A204.1 (cell line): ENCODE measurements at regions not wholly inside any gene's neighbourhood (a gene's known extent, or its start where the extent isn't known, plus 50 kb on each side); places are given as distances from the start of the nearest gene placed in this dataset.
"Not testable (repeated sequence)": the region's sequence is repeated elsewhere in the genome, so short reads cannot be mapped to it uniquely, and the experiment has no call there.

Source experiments
- FAIRE-seq: peaks from 2 replicates; lab custom pipeline; 2012; peaks lifted over from hg19 to GRCh38; lab: Jason Lieb, UNC

DNA sequence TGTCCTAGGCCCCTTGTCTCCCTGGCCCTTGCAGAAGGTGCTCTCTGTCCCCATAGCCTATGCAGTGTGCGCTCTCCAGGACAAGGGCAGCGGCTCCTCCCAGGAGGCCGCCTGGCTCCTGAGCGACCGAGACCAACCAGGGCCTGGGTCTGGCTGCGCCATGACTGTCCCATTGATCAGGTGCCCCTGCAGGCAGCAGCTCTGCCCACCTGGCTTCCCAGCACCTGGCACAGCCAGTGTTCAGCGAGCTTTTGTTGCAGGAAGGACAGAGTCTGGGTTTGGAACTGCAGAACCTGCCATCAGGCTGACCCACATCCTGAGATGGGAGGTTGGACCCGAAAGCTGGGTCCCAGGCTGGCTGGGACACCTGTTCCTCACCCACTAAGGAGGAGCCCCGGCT, 1001.1 kb downstream of the BRD1 start:
- FAIRE-seq = no peak

DNA sequence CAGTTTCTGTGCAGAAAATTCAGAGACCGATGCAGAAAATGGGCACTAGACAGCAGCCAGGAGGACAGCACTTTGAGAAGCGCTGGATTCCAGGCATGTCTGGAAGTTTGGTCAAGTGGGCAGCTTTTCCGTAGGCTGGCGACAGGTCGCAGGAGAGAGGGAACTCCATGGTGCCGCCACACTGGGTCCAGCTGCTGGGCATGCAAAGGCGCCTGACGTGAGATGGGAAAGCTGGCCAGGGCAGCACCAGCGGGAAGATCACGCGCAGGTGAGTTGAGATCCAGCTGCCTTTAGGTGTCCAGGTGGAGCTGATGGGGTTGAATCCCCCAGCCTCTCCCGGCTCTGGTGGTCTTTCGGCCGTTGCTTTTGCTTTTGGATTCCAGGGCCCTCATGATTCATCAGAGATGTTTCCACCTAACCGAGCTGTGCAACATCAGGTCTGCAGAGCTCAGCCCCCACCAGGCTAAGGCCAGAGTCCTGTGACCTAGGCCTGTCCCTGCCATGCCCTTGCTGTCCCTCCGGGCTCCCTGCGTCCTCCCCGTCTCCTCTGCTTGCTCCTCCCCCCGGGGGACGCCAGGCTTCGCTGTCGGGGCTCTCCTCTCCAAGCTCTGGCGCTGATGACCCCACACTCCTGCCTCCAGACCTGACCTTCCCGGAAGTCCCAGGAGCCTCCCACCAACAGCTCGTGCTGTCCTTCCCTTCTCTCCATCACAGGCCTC, 1001.7 kb downstream of the BRD1 start:
- FAIRE-seq = no peak

DNA sequence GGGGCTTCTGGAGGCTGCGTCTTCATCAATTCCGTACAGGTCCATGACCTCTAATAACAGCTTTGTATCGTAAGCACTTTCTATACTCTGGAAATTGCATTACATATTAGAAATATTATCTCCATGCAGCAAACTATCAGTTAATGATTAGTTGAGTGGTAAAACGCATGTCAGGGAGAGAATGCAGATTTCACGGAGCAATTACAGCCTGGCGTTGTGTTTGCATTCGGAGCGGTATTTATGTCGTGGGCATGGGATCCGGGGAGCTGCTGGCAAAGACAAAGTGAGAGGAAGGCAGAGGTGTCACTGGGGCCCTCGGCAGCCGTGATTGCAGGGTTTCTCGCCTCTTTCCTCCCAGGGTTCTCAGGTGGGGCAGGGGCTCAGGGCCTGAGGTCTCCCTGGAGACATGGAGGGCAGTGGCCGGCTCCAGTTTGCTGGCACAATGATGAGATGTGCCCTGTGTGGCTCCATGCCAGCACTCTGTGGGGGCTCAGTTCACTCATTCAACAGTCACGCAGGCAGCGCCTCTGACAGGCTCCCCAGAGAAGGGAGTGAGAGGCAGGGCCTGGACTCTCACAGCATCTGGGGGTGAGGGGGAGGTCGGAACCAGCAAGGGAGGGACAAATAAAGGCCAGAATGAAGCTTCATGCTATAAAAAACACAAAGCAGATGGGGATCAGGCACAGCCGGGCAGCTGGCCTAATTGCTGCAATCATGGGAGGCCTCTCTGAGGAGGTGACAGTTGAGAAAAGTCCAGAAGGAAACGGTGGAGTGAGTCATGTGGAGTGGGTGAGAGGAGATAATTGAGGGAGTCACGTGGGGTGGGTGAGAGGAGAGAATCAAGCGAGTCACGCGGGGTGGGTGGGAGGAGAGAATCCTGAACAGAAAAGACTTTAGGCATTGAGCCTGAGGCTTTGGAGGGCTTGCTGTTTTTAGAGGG, 1002.7 kb downstream of the BRD1 start:
- FAIRE-seq = no peak

DNA sequence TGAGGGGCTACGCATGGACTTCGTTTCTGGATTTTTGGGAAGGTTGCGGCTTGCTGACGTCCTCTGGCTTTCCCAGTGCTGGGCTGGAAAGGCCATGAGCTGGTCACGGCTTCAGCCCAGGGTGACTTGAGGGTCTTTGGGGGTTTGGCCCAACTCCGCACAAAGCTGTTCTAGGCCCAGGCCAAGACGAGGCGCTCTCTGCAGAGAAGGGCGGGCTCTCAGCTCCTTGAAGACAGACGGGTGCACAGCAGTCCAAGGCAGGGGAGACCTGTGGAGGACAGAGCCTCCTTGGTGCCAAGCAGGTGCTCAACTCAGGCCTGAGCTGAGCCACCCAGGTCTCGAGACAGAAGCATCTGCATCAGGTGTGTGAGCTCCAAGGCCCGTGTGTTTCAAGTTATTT, 1003.7 kb downstream of the BRD1 start:
- no peak for FAIRE-seq

DNA sequence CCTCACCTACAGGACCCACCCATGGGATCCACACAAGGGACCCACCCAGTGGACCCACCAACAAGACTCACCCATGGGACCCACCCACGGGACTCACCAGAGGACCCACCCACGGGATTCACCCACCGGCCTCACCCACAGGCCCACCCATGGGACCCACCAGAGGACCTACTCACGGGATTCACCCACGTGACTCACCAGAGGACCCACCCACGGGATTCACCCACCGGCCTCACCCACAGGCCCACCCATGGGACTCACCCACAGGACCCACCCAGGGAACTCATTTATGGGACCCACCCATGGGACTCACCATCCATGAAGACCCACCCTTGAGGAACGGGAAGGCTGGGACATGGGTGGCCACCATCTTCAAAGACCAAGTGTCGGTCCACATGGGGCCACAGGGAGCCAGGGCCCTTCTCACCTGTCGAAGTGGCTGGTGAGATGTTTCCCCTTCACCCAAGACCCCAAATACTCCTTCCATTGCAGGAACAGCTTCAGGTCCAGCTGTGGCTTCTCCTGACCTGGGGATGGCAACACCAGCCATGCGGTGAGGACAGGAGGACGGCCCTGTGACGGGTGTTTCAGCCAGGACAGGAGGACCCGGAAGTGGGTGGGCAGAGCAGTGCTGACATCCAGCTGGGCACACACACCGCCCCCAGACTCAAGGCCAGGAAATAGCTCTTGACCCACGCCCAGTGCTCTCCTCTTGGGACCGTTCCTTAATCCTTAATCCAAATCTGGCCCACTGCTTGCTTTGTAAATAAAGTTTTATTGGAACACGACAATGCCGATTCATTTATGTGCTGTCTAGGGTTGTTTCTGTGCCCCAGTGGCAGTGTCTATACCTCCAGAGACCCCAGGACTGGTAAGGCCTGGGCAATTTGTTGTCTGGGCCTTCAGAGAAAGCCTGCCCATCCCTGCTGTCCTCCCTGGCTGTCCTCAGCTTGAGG, 1005.1 kb downstream of the BRD1 start:
- FAIRE-seq = no peak

DNA sequence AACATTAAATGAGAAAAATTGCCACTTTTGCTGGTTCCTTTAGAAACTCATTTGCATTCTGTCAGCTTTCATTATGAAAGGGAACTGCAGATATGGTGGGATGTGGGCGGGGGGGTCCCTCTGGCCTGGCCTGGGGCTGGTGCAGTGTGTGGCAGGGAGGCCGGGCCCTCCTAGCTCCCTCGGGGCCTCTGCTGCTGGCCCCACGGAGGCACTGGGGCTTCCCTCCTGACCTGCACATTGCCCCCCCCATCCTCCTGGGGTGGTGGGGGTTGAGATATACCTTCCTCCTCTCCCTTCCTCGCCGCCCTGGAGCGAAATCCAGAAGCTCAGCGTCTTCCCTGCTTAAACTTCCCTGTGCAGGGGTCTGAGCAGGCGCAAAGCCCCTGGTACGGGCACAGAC, 1005.9 kb downstream of the BRD1 start:
- FAIRE-seq = no peak

DNA sequence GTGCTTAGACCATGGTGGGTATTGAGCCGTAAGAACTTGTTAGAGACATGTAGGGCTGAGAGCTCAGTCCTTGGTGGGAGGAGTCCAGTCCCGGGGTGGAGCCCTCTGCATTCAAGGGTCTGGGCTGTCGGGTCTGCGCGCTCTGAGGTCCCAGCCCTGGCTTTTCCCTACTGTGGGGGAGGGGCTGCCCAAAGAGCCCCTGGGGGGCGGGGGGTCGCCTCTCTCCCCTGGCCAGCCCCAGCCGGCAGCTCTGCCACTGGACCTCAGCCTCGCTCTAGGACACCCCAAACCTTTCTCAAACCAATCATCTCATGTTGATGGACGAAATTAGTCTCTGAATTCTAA, 1006.4 kb downstream of the BRD1 start:
- FAIRE-seq = no peak

DNA sequence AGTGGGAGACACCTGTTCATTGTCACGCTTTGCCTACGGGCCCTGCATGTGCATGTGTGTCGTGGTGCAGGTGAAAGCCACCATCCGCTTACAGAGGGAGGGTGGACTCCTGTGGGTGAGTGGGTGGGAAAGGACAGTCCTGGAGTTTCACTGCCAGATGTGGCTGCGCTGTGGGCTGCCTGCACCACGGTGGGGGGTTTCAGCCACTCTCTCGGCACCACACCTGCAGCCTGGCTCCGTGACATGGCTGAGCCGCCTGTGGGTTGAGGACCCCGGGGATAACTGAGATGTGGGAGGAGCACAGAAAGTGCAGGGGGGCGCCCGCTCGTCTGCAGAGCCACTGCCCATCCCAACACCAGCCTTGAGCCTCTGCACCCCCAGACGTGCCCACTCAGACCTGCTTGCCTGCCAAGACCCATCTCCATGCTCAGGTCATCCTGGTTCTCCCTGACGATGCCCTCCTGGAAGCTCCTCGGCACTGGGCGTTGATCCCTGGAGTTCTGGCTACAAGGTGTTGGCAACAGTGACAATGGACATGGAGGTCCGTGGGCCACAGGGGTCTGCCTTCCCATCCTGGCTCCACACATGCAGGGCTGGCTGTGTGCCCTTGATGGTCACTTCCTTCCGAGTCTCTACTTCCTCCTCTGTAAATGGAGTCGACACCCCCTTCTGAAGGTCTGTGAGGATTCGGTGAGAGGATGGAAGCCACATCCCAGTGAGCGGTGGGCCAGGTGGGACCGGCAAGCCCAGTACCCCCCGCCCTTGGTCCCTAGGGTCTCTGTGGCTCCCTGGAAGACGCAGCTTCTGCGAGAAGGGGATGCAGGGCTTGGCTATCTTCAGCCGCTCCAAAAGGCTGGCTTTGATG, 1007.0 kb downstream of the BRD1 start:
- no peak for FAIRE-seq

DNA sequence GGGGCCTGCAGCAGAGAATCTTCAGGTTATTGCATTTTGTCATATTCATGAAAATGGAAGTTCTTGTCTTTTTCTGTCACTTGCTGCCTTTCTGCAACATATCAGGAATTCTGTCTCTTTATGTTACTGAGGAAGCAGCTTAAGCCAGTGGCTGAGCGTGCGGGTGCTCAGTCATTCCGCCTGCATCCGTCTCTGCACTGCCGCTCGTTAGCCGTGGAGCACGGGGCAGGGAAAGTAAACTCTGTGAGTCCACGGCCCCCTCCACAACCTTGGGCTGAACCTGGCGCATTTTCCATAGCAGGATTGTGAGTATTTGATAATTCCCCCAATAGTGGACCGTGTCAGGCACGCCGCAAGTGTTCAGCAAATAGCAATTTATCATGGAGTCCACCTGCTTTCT, 1007.7 kb downstream of the BRD1 start:
- FAIRE-seq = no peak

DNA sequence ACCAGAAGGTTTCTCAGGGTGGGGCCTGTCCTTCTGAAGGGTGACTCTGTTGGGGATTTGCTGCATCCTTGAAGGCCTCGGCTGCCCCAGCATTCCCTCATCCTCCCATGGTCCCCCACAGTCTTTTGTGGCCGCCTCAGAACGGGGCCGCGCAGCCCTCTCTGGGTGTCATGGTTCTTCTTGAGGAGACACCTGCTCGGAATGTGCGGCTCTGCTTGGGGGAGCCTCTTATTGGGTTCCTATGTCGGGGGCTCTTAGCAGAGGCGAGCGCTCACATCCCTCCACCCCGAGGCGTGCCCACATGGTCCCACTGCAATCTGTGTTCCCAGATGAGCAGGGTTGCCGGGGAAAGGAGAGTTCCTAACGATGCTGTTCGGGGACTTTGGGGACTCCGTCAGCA, 1008.4 kb downstream of the BRD1 start:
- FAIRE-seq = no peak

DNA sequence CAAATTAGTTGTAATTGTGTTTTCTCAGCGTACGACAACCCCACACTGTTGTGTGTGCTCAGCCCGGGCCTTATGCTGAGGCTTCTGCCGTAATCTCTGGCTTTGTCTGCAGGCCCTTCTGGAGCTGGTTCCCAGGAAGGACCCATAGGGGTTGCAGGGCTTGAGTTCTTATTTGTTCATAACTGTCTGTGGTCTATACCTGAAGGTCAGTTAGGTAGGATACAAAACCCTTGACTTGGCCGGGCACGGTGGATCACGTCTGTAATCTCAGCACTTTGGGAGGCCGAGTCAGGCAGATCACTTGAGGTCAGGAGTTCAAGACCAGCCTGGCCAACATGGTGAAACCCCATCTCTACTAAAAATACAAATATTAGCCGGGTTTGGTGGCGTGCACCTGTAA, 1010.2 kb downstream of the BRD1 start:
- FAIRE-seq = not testable (repeated sequence)

DNA sequence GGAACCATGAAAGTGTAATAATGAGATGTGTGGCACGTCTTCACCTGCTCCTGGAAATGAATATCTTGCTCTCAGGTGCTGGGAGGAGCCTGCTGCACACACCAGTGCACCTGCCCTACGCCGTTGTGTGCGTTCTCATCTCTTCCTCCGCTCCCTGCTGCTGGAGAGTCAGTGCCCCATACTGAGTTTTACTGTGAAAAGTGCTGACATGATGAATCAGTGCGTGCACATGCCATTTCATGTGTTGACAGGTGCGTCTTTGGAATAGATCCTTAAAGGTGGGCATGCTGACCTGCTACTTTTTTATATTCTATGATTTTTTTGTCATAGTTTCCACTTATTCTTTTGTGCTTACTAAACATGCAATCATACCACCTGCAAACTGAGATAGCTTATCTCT, 1015.8 kb downstream of the BRD1 start:
- no peak for FAIRE-seq

DNA sequence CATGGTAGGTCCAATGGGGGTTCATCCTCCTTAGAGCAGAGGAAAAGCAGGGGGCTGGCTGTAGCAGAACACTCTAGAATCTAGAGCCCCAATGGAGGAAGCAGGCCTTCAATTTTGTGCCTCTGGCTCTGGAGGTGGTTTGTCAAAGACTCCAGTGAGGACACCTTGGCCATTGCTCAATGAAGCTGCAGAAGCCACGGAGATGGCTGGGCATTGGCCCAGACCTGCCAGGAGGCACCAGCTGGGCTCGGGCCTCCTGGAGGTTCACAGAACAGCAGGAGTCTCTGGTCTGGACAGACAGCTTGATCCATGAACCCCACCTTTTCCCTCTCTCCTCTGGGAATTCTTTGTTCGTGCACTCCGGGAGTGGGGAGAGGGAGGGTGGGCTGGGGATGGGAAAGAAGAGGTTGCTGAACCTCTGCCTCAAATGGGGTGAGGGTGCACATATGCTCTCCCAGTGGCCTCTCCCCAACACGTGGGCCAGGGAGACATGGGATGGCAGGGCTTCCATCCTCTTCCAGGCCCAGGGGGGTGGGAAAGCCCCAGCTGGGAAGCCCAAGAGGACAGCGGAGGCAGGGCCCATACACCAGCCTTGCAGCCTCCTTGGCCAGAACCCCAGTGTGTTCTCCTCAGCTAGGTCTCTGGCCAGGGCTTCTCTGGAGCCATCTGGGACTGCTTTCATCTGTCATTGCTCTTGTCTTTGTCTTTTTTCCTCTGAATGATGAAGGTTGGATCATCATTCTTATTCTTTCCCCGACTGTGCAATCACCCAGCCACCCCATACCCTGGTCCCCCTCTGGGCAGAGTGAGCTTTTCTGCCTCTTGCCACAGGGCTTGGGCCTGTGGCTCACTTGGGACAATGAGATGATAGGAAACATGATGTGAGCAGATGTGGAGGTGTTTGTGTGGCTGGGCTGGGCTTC, 1019.4 kb downstream of the BRD1 start:
- FAIRE-seq = no peak

DNA sequence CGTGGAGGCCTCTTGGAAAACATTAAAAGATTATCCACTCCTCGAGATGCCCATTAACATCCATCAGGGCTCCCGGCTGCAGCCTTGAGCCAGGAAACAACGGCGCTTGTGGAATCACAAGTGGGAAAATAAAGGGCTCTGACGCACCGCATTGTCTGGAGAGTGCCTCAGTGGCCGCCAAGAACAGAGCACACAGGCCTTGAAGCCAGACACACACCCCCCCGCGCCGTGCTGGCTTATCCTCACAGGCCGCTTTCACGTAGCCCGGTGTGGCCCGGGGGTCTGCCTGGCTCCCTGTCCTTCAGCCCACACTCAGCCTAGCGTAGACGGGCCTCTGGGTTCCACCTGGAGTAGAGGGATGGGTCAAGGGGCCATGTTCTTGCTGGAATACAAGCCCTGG, 1020.5 kb downstream of the BRD1 start:
- no peak for FAIRE-seq

DNA sequence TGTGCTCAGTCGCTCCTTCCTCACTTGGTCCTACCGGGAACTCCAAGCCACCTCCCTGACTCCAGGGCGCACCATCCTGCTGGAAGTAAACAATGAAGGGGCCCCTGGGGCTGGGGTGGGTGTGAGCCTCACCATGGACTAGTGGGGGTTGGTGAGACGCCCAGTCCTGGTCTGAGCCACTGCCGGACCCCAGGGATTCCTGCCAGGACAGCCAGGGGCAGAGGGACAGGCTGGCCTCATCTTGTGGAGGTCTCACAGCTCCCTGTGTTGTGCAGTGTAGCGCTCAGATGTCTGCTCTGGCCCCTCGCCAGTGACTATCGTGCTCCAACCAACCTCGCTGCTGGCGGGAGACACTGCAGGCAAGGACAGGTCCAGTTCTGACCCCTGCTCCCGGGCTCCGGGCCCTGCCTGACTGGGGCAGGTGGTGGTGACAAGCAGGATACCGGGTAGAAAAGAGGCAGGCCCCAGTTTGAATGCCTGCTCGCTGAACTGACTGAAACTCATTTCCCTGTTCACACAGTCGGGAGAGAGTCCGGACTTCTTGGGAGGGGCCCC, 1021.4 kb downstream of the BRD1 start:
- no peak for FAIRE-seq

DNA sequence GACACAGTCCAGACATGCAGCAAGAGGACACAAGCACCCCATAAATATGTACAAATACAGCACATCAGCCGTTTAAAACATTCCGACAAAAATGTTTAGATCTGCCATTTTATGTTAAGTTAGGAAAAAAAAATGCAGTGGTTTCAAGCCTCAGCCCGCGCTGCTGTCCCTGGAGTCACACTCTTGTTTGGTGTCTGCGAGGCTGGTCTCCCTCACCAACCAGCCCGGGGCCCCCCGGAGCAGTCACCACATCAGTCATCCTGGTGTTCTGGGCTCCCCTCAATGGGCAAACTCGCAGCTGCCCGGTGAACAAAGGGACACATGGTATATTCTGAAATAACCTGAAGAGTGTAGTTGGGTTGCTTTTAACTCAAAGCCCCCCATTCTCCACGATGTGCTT, 1022.2 kb downstream of the BRD1 start:
- no peak for FAIRE-seq

DNA sequence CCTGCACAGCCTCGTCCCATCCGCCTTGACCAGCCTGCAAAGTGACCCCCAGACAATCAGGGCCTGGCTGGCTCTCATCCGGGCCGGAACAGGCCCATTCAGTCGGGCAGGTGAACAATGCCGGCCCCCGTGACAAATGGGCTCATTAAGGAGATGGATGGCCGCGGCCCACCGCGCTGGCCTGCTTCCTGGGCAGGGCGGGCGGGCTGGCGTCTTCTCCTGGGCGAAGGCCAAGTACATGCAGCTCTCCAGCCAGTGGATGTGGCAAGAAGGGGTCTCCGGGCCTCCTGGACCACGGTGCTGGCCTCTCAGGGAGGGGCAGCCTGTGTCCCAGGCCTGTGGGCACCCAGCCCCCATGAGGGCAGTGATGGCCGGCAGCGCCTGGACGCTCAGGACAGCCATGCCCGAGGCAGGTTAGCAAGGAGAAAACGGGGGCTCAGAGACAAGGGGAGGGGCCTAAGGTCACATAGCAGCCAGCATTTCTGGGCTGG, 1022.8 kb downstream of the BRD1 start:
- no peak for FAIRE-seq

DNA sequence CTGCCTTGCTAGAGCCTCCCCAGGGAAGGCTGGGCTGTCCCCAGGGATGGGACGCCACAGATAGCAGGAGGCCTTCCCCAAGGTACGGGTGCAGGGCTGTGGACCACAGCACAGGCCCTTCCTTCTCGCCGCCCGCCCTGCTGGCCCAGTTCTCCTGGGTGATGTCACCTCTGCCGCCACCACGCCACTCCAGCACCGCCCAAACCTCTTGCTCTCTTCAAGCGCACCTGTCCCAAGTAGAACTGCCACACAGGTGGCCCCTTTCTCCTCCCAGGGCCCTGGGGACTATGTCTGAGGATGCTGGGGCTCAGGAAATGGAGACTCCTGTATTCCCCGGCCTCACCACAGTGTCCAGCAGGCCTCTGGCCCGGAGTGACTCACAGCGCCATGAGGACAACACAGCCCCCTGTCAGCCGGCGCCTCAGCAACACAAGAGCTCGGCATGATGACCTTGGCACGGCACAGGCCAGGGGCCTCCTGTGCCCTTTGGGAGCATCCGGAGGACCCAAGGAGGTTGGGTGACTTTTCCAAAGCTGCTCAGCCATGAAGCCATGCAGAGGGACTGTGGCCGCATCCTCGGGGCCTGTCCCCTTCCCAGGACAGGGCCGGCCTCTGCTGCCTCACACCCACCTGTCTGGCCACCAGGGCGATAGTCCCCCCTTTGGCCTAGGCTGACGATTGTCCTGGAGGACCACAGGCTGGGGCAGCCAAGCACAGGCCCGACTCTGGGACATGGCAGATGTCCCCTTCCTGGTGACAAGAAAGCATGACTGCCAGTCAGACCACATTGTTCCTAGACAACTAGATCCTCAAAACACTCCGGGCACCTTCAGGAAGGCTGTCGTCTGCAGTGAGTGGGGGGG, 1023.5 kb downstream of the BRD1 start:
- FAIRE-seq = no peak
